SK-N-MC (cell line): ENCODE measurements at regions not wholly inside any gene's neighbourhood (a gene's known extent, or its start where the extent isn't known, plus 50 kb on each side); places are given as distances from the start of the nearest gene placed in this dataset.

Source experiments
- DNase-seq: peaks from one replicate; pipeline ENCODE4 v3.0.0-alpha.2; 2011; ENCODE audit warnings: low read depth, low spot score
- H3K27ac ChIP-seq: fragments of 200-600 bp; sonication (generic); 2 replicates; pipeline ENCODE4 v1.5.1; 2016; ENCODE audit warnings: mixed run types
- H3K36me3 ChIP-seq: fragments of 200-600 bp; sonication (generic); 2 replicates; pipeline ENCODE4 v1.6.1; 2017; ENCODE audit warnings: antibody characterized with exemption, low read length, mixed read lengths; ENCODE audit not compliant: insufficient read depth
- H3K4me3 ChIP-seq: fragments of 200-600 bp; sonication (generic); 2 replicates; pipeline ENCODE4 v1.5.1; 2016
- H3K9ac ChIP-seq: fragments of 200-600 bp; sonication (generic); 2 replicates; pipeline ENCODE4 v1.8.0; 2017; ENCODE audit warnings: mixed run types, mixed read lengths; ENCODE audit not compliant: insufficient read length
- H3K9me3 ChIP-seq: fragments of 200-600 bp; sonication (generic); 2 replicates; pipeline ENCODE4 v1.6.1; 2017; ENCODE audit warnings: low read depth, mild to moderate bottlenecking, antibody characterized with exemption, low read length, moderate library complexity, mixed read lengths
- EZH2 ChIP-seq: fragments of 200-600 bp; sonication (generic); IDR thresholded peaks from one replicate; pipeline ENCODE4 v1.6.1; 2017; ENCODE audit warnings: antibody characterized with exemption
- FOXP2 ChIP-seq: optimal IDR thresholded peaks from 2 replicates; pipeline ENCODE3; 2011; ENCODE audit warnings: mild to moderate bottlenecking, moderate library complexity; ENCODE audit not compliant: insufficient read depth; ENCODE audit errors: extremely low read length, control extremely low read depth
- POLR2AphosphoS5 ChIP-seq: IDR thresholded peaks from 2 replicates; pipeline ENCODE4 v1.6.1; 2012; ENCODE audit warnings: mild to moderate bottlenecking, low read depth, low read length, borderline replicate concordance

- Histone ChIP-seq H3K4me3 (no peak overlapping the region), H3K9me3 (no peaks in the 10 kb centered on the region), H3K9ac (no peak overlapping the region), H3K27ac (no peak overlapping the region), H3K36me3 (no peaks in the 10 kb centered on the region)
- DNase-seq = no peak
- TF ChIP-seq EZH2 (no peak), FOXP2 (no peak), POLR2AphosphoS5 (no peak)
These were observed 235.0 kb downstream of the ATP23 start for GRCh38 chr12:58176296-58176869.

- Histone ChIP-seq H3K9ac (no peak overlapping the region), H3K27ac (no peak overlapping the region), H3K36me3 (no peaks in the 10 kb centered on the region), H3K9me3 (no peaks in the 10 kb centered on the region), H3K4me3 (no peak overlapping the region)
- TF ChIP-seq POLR2AphosphoS5 = no peak
- TF ChIP-seq FOXP2 = no peak
- no peak for TF ChIP-seq EZH2
- no peak for DNase-seq
These were observed 236.0 kb downstream of the ATP23 start for GRCh38 chr12:58177366-58177765.

- TF ChIP-seq POLR2AphosphoS5 (no peak), FOXP2 (no peak), EZH2 (no peak)
- Histone ChIP-seq H3K9me3 (no peaks in the 10 kb centered on the region), H3K36me3 (no peaks in the 10 kb centered on the region), H3K27ac (no peak overlapping the region), H3K9ac (no peak overlapping the region), H3K4me3 (no peak overlapping the region)
- no peak for DNase-seq
These were observed 242.8 kb downstream of the ATP23 start for GRCh38 chr12:58184212-58184611.

GRCh38 chr12:58186401-58186800 is 245.0 kb downstream of the ATP23 start:
- no peak for TF ChIP-seq POLR2AphosphoS5
- no peak for TF ChIP-seq EZH2
- no peak for TF ChIP-seq FOXP2
- no peak overlapping the region for H3K9ac ChIP-seq
- H3K36me3 ChIP-seq = no peaks in the 10 kb centered on the region
- no peak for DNase-seq
- no peak overlapping the region for H3K4me3 ChIP-seq
- no peaks in the 10 kb centered on the region for H3K9me3 ChIP-seq
- H3K27ac ChIP-seq = no peak overlapping the region

- TF ChIP-seq FOXP2 (no peak), POLR2AphosphoS5 (no peak), EZH2 (no peak)
- no peaks in the 10 kb centered on the region for H3K9me3 ChIP-seq
- H3K4me3 ChIP-seq = no peak overlapping the region
- H3K9ac ChIP-seq = no peak overlapping the region
- H3K36me3 ChIP-seq = no peaks in the 10 kb centered on the region
- no peak for DNase-seq
- H3K27ac ChIP-seq = no peak overlapping the region
These were observed 245.5 kb downstream of the ATP23 start for GRCh38 chr12:58186914-58187313.

GRCh38 chr12:58189030-58189429 is 247.7 kb downstream of the ATP23 start:
- no peak overlapping the region for H3K9ac ChIP-seq
- H3K36me3 ChIP-seq = no peaks in the 10 kb centered on the region
- no peaks in the 10 kb centered on the region for H3K9me3 ChIP-seq
- no peak overlapping the region for H3K4me3 ChIP-seq
- H3K27ac ChIP-seq = no peak overlapping the region
- no peak for TF ChIP-seq POLR2AphosphoS5
- no peak for TF ChIP-seq EZH2
- no peak for TF ChIP-seq FOXP2
- DNase-seq = no peak

- H3K4me3 ChIP-seq = no peak overlapping the region
- H3K36me3 ChIP-seq = no peaks in the 10 kb centered on the region
- DNase-seq = no peak
- TF ChIP-seq EZH2 (no peak), FOXP2 (peak; percentile 31)
- no peaks in the 10 kb centered on the region for H3K9me3 ChIP-seq
- no peak overlapping the region for H3K9ac ChIP-seq
- H3K27ac ChIP-seq = no peak overlapping the region
These were observed 248.5 kb downstream of the ATP23 start for GRCh38 chr12:58189893-58190292.

- Histone ChIP-seq H3K27ac (no peak overlapping the region), H3K9ac (no peak overlapping the region), H3K9me3 (no peaks in the 10 kb centered on the region), H3K36me3 (no peaks in the 10 kb centered on the region), H3K4me3 (no peak overlapping the region)
- TF ChIP-seq POLR2AphosphoS5 (no peak), FOXP2 (no peak), EZH2 (no peak)
- DNase-seq = no peak
These were observed 249.3 kb downstream of the ATP23 start for GRCh38 chr12:58190618-58191017.

GRCh38 chr12:58196971-58197370 is 255.6 kb downstream of the ATP23 start:
- Histone ChIP-seq H3K4me3 (no peak overlapping the region), H3K27ac (no peak overlapping the region), H3K36me3 (no peaks in the 10 kb centered on the region), H3K9ac (no peak overlapping the region), H3K9me3 (no peaks in the 10 kb centered on the region)
- no peak for TF ChIP-seq FOXP2
- no peak for TF ChIP-seq EZH2
- no peak for TF ChIP-seq POLR2AphosphoS5
- no peak for DNase-seq
